HUES64 (cell line): ENCODE measurements at regions not wholly inside any gene's neighbourhood (a gene's known extent, or its start where the extent isn't known, plus 50 kb on each side); places are given as distances from the start of the nearest gene placed in this dataset.

Source experiments
- H3K27ac ChIP-seq: 2 replicates; pipeline ENCODE4 v1.7.0; 2013; ENCODE audit warnings: low read depth, low read length, inconsistent platforms
- H3K27me3 ChIP-seq: 2 replicates; pipeline ENCODE4 v1.6.1; 2013; ENCODE audit warnings: mild to moderate bottlenecking, low read length; ENCODE audit not compliant: insufficient read depth
- H3K36me3 ChIP-seq: 2 replicates; pipeline ENCODE4 v1.6.1; 2013; ENCODE audit warnings: mild to moderate bottlenecking, low read length; ENCODE audit not compliant: insufficient read depth
- H3K4me1 ChIP-seq: 2 replicates; pipeline ENCODE4 v1.6.1; 2013; ENCODE audit warnings: mild to moderate bottlenecking, low read length, moderate library complexity; ENCODE audit not compliant: insufficient read depth
- H3K4me3 ChIP-seq: 2 replicates; pipeline ENCODE4 v1.5.1; 2013; ENCODE audit warnings: mild to moderate bottlenecking, low read length, moderate library complexity
- H3K9ac ChIP-seq: 2 replicates; pipeline ENCODE4 v1.6.1; 2013; ENCODE audit warnings: mild to moderate bottlenecking, low read depth, low read length
- H3K9me3 ChIP-seq: 2 replicates; pipeline ENCODE4 v1.6.1; 2013; ENCODE audit warnings: low read depth, low read length; ENCODE audit not compliant: insufficient read depth
- WGBS: fragments of 150-250, 120-280 bp; methylation state at CpG from one replicate; pipeline ENCODE4 v1.1.7; 2013; ENCODE audit warnings: missing lambda C conversion rate; 5-methylcytosine and 5-hydroxymethylcytosine counted together

- peaks cover 7% of the 10 kb centered on the region; the same call in 1 of the 2 replicates for H3K4me1 ChIP-seq
- no peak overlapping the region for H3K9ac ChIP-seq
- H3K4me3 ChIP-seq, result no peak overlapping the region
- H3K36me3 ChIP-seq, result no peaks in the 10 kb centered on the region
- peaks cover 21% of the 10 kb centered on the region for H3K9me3 ChIP-seq
- 83% methylated on average over 5 of the region's 5 CpGs for WGBS
- no peaks in the 10 kb centered on the region for H3K27me3 ChIP-seq
- no peak overlapping the region for H3K27ac ChIP-seq
These were observed 149.7 kb upstream of the GGTLC1 start for GRCh38 chr20:24138196-24138857.

GRCh38 chr20:24136659-24137246 is 148.2 kb upstream of the GGTLC1 start:
- H3K27me3 ChIP-seq, result no peaks in the 10 kb centered on the region
- no peak overlapping the region for H3K9ac ChIP-seq
- peaks cover 7% of the 10 kb centered on the region; the same call in 1 of the 2 replicates for H3K4me1 ChIP-seq
- WGBS, result 86% methylated on average over 2 of the region's 2 CpGs
- peaks cover 12% of the 10 kb centered on the region for H3K9me3 ChIP-seq
- H3K4me3 ChIP-seq, result no peak overlapping the region
- H3K36me3 ChIP-seq, result no peaks in the 10 kb centered on the region
- H3K27ac ChIP-seq, result no peak overlapping the region

GRCh38 chr20:24135781-24136180 is 147.2 kb upstream of the GGTLC1 start:
- H3K9me3 ChIP-seq, result peaks cover 2% of the 10 kb centered on the region; the same call in 1 of the 2 replicates
- no peak overlapping the region for H3K27ac ChIP-seq
- no peak overlapping the region for H3K4me3 ChIP-seq
- WGBS, result 96% methylated on average over 12 of the region's 12 CpGs
- no peaks in the 10 kb centered on the region for H3K27me3 ChIP-seq
- no peaks in the 10 kb centered on the region for H3K36me3 ChIP-seq
- H3K9ac ChIP-seq, result no peak overlapping the region
- peaks cover 7% of the 10 kb centered on the region; the same call in 1 of the 2 replicates for H3K4me1 ChIP-seq

- Histone ChIP-seq H3K4me3 (no peak overlapping the region), H3K27me3 (no peaks in the 10 kb centered on the region), H3K36me3 (no peaks in the 10 kb centered on the region), H3K9me3 (no peaks in the 10 kb centered on the region), H3K27ac (no peak overlapping the region), H3K4me1 (peaks cover 7% of the 10 kb centered on the region; the same call in 1 of the 2 replicates), H3K9ac (no peak overlapping the region)
- WGBS, result 95% methylated on average over 22 of the region's 22 CpGs
These were observed 146.4 kb upstream of the GGTLC1 start for GRCh38 chr20:24134930-24135329.

DNA sequence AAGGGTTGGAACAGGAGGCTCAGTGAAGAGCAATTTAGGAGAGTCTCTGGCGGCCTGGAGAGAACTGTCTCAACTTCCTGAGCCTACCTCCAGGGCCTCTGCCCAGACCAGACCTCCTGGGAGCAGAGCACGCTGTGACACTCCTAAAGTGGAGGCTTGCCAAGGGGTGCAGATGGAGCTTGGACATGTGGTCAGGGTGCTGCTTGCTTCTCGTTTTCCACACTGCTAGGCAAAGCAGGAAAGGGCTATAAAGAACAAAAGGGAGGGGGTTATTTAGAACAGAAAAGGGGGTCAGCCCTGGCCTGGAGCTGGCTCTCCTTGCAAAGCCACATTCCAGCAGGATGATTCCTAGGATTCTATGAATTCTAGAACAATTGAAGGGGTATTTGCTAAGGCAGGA is 145.7 kb upstream of the GGTLC1 start:
- H3K9me3 ChIP-seq, result no peaks in the 10 kb centered on the region
- H3K9ac ChIP-seq, result no peak overlapping the region

DNA sequence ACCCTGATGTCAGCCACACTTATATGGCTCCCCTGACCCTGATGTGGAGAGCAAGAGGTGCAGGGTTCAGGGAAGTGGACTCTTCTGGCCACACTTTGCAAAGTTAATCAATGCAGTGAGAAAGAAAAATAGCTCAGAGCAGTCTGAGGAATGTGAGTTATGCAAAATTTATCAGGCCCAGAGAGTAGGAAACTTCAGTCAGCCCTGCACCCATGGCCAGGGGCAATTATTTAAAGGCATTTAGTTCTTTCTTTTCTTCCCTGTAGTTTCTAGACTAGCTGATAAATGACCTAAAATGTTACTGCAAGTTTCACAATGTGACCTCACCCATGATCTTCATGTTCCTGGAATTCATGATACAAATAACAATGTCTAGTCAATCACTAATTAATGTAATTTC is 143.7 kb upstream of the GGTLC1 start:
- no peak overlapping the region for H3K27ac ChIP-seq
- H3K36me3 ChIP-seq, result no peaks in the 10 kb centered on the region
- no peak overlapping the region for H3K4me3 ChIP-seq
- no peaks in the 10 kb centered on the region for H3K27me3 ChIP-seq
- no peak overlapping the region for H3K9ac ChIP-seq
- peaks cover 7% of the 10 kb centered on the region; the same call in 1 of the 2 replicates for H3K4me1 ChIP-seq
- no peaks in the 10 kb centered on the region for H3K9me3 ChIP-seq

More for the DNA sequence above, 145.7 kb upstream of the GGTLC1 start:
- Histone ChIP-seq H3K36me3 (no peaks in the 10 kb centered on the region), H3K27me3 (no peaks in the 10 kb centered on the region), H3K27ac (no peak overlapping the region), H3K4me1 (peaks cover 7% of the 10 kb centered on the region; the same call in 1 of the 2 replicates), H3K4me3 (no peak overlapping the region)
- WGBS, result 90% methylated on average over 3 of the region's 3 CpGs

GRCh38 chr20:24131684-24132083 is 143.1 kb upstream of the GGTLC1 start:
- Histone ChIP-seq H3K4me1 (peaks cover 7% of the 10 kb centered on the region; the same call in 1 of the 2 replicates), H3K36me3 (no peaks in the 10 kb centered on the region), H3K4me3 (no peak overlapping the region), H3K9ac (no peak overlapping the region), H3K9me3 (no peaks in the 10 kb centered on the region), H3K27ac (no peak overlapping the region), H3K27me3 (no peaks in the 10 kb centered on the region)
- 81% methylated on average over 1 of the region's 1 CpG for whole genome bisulfite sequencing

DNA sequence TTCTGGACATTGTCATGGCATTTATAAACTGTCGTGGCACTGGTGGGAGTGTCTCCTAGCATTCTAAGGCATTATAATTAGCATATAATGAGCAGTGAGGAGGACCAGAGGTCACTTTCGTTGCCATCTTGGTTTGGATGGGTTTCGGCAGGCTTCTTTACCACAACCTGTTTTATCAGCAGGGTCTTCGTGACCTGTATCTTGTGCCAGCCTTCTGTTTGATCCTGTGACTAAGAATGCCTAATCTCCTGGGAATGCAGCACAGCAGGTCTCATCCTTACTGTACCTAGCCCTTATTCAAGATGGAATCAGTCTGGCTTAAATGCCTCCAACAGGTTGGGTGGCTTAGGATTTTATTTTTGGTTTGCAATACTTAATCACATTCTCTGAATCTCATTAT is 142.7 kb upstream of the GGTLC1 start:
- no peak overlapping the region for H3K27ac ChIP-seq
- H3K27me3 ChIP-seq, result no peaks in the 10 kb centered on the region
- no peaks in the 10 kb centered on the region for H3K36me3 ChIP-seq
- no peak overlapping the region for H3K9ac ChIP-seq
- WGBS, result 87% methylated on average over 4 of the region's 4 CpGs
- H3K4me3 ChIP-seq, result no peak overlapping the region
- peaks cover 7% of the 10 kb centered on the region; the same call in 1 of the 2 replicates for H3K4me1 ChIP-seq
- no peaks in the 10 kb centered on the region for H3K9me3 ChIP-seq

GRCh38 chr20:24129641-24130040 is 141.1 kb upstream of the GGTLC1 start:
- no peaks in the 10 kb centered on the region for H3K9me3 ChIP-seq
- peaks cover 6% of the 10 kb centered on the region; the same call in 1 of the 2 replicates for H3K4me1 ChIP-seq
- H3K9ac ChIP-seq, result no peak overlapping the region
- H3K36me3 ChIP-seq, result no peaks in the 10 kb centered on the region
- H3K27ac ChIP-seq, result no peak overlapping the region
- H3K4me3 ChIP-seq, result no peak overlapping the region
- H3K27me3 ChIP-seq, result no peaks in the 10 kb centered on the region
- 88% methylated on average over 1 of the region's 1 CpG for WGBS

- 83% methylated on average over 10 of the region's 10 CpGs for WGBS
- H3K4me3 ChIP-seq, result no peak overlapping the region
- H3K27ac ChIP-seq, result no peak overlapping the region
- no peaks in the 10 kb centered on the region for H3K4me1 ChIP-seq
- H3K9me3 ChIP-seq, result no peaks in the 10 kb centered on the region
- no peak overlapping the region for H3K9ac ChIP-seq
- H3K36me3 ChIP-seq, result no peaks in the 10 kb centered on the region
- no peaks in the 10 kb centered on the region for H3K27me3 ChIP-seq
These were observed 136.5 kb upstream of the GGTLC1 start for GRCh38 chr20:24124951-24125650.

DNA sequence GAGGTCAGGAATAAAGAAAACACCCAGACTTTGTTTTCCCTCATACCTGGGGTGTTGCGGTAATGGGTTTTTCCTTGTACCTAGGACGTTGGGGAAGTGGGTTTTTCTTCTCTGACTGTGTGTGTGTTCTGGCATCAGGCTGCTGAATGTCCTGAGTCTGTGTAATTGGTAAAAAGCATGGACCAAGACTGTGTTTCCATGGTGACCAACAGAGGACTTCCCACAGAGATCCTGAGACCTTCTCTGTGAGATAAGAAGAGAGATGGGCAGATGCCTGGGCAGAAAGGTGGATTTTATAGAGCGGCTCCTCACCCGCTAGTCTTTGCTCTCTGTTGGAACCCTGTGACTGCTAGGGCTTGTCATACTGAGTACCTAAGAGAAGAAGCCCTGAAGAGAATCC is 135.4 kb upstream of the GGTLC1 start:
- Histone ChIP-seq H3K36me3 (no peaks in the 10 kb centered on the region), H3K9me3 (no peaks in the 10 kb centered on the region), H3K27ac (no peak overlapping the region), H3K4me3 (no peak overlapping the region), H3K9ac (no peak overlapping the region), H3K27me3 (no peaks in the 10 kb centered on the region), H3K4me1 (no peaks in the 10 kb centered on the region)
- WGBS, result 92% methylated on average over 4 of the region's 4 CpGs
